Nephron (organoid): ENCODE measurements at regions not wholly inside any gene's neighbourhood (a gene's known extent, or its start where the extent isn't known, plus 50 kb on each side); places are given as distances from the start of the nearest gene placed in this dataset.

Experiments used
- H3K27ac Mint-ChIP-seq, 3 experiments: 2 replicates each; pipeline ENCODE4 v1.8.0; 2020; ENCODE audit warnings: mixed read lengths in 3 of 3, mild to moderate bottlenecking in 2 of 3, moderate library complexity in 1 of 3
- H3K27me3 Mint-ChIP-seq: 2 replicates; pipeline ENCODE4 v1.8.0; 2021; ENCODE audit warnings: low read depth, mild to moderate bottlenecking, moderate library complexity, mixed read lengths
- H3K36me3 Mint-ChIP-seq: 2 replicates; pipeline ENCODE4 v1.8.0; 2020; ENCODE audit warnings: low read depth, mixed read lengths
- H3K4me1 Mint-ChIP-seq: 2 replicates; pipeline ENCODE4 v1.8.0; 2020; ENCODE audit warnings: mixed read lengths
- H3K4me3 Mint-ChIP-seq, 3 experiments: 2 replicates each; pipeline ENCODE4 v1.8.0; 2020; ENCODE audit warnings: mild to moderate bottlenecking in 3 of 3, mixed read lengths in 3 of 3, moderate library complexity in 2 of 3
- H3K9me3 Mint-ChIP-seq: 2 replicates; pipeline ENCODE4 v1.8.0; 2020; ENCODE audit warnings: mixed read lengths
- TF ChIP-seq, protein P1 (sequence below), 3 experiments: fragments of 200-600 bp; sonication (generic); IDR thresholded peaks; one replicate each; pipeline ENCODE4 v1.5.0; 2021; ENCODE audit warnings: antibody characterized with exemption in 3 of 3; ENCODE audit not compliant: unreplicated experiment in 3 of 3

DNA sequence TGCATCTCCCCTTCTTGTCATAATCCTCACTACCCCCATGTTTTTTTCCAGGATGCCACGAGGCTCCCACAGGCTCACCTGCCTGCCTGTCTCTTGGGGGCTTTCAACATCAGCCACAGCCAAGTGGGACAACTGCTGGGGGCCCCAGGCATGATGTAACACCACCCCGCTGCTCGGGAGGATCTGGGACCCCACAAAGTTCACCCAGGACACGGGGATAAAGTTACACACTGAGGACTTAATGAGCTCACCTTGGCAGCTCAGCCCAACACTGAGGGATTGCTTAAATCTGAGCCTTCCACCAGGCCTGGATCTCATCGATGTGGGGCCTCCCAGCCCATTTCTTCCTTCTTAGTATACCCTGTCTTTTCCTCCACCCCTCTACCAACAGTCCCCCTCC lies 56.4 kb upstream of the NNAT start:
- peaks cover 27% of the 10 kb centered on the region for H3K4me1 Mint-ChIP-seq

More for the DNA sequence above, 56.4 kb upstream of the NNAT start:
- Mint-ChIP-seq H3K36me3 (peaks cover 4% of the 10 kb centered on the region), H3K9me3 (peaks cover 7% of the 10 kb centered on the region), H3K27me3 (peaks cover 7% of the 10 kb centered on the region), H3K27ac (peak overlapping the region in 2 of 3 experiments; percentile 30 to 58), H3K4me3 (no peak overlapping the region)
- TF ChIP-seq, protein P1, sequence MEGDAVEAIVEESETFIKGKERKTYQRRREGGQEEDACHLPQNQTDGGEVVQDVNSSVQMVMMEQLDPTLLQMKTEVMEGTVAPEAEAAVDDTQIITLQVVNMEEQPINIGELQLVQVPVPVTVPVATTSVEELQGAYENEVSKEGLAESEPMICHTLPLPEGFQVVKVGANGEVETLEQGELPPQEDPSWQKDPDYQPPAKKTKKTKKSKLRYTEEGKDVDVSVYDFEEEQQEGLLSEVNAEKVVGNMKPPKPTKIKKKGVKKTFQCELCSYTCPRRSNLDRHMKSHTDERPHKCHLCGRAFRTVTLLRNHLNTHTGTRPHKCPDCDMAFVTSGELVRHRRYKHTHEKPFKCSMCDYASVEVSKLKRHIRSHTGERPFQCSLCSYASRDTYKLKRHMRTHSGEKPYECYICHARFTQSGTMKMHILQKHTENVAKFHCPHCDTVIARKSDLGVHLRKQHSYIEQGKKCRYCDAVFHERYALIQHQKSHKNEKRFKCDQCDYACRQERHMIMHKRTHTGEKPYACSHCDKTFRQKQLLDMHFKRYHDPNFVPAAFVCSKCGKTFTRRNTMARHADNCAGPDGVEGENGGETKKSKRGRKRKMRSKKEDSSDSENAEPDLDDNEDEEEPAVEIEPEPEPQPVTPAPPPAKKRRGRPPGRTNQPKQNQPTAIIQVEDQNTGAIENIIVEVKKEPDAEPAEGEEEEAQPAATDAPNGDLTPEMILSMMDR (IDR thresholded peaks at IDR 0.05; ENCODE audit: unreplicated experiment in 3 of 3): no peak
